Epithelial cell of esophagus (primary cell): ENCODE measurements at regions not wholly inside any gene's neighbourhood (a gene's known extent, or its start where the extent isn't known, plus 50 kb on each side); places are given as distances from the start of the nearest gene placed in this dataset.
"Not testable (repeated sequence)": the region's sequence is repeated elsewhere in the genome, so short reads cannot be mapped to it uniquely, and the experiment has no call there.

Source experiments
- DNase-seq: peaks from one replicate; pipeline ENCODE4 v3.0.0; 2010; ENCODE audit warnings: low read depth
- H3K4me3 ChIP-seq: 2 replicates; pipeline ENCODE4 v1.5.1; 2011; ENCODE audit warnings: mild to moderate bottlenecking, low read length, control low read depth
- CTCF ChIP-seq: IDR thresholded peaks from 2 replicates; pipeline ENCODE4 v1.5.1; 2011; ENCODE audit warnings: low read depth, mild to moderate bottlenecking, low read length, control low read depth, inconsistent platforms; ENCODE audit not compliant: insufficient read depth; ENCODE audit errors: missing control alignments

DNA sequence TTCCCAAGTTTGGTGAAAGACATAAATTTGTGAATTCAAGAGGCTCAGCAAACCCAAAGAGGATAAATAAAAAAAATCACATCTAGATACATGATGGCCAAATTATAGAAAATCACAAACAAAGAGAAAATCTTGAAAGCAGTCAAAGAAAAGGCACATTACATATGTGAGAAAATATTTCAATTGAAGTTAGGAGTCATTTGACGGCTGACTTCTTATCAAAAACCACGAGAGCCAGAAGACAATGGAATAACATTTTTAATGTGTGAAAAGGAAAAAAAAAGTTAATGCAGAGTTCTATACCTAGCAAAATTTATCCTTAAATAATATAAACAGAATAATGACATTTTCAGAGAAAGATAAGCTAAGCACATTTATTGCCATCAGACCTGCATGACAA, 307.0 kb downstream of the C12orf75 start:
- no peak for DNase-seq
- no peak for TF ChIP-seq CTCF
- no peak overlapping the region for H3K4me3 ChIP-seq

GRCh38 chr12:105640761-105641160, 310.3 kb downstream of the C12orf75 start:
- no peak for DNase-seq
- no peak for TF ChIP-seq CTCF
- H3K4me3 ChIP-seq: no peak overlapping the region

DNA sequence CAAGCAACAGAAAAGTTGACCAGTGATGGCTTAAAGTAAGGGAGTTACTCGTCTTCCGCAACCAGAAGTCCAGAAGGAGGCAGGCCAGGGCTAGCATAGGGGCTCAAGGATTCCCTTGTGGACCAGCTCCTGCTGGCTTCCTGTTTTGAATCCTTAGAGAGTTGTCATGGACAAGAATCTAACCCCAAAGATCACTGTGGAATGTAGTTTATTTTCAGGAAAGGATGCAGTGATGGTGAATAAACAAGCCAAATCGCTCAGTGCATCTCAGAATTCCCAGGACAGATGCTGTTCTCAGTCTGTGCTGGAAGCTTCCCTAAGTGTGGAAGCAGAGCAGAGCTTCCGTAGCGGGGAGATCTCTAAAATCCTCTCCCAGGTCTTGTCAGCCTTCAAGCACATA, 311.3 kb downstream of the C12orf75 start:
- H3K4me3 ChIP-seq: no peak overlapping the region
- no peak for TF ChIP-seq CTCF
- no peak for DNase-seq

DNA sequence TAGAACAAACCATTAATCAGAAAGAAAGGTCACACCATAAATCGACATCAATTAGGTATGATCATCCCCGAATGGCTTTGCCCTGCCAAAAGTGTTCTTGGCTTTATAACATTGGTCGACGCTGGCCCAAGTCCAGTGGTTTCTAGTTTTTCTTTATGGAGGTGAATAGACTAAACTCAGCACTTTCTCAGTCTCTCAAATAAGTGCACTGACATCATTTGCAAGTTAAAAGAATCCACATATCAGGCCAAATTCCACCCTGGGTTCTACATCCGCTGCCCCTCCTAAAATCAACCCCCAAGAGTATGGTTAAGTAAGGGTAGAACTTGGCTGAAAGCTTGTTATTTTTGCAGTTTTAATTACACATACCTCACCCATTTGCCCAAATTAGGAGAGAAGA, 314.3 kb downstream of the C12orf75 start:
- no peak overlapping the region for H3K4me3 ChIP-seq
- no peak for TF ChIP-seq CTCF
- no peak for DNase-seq

- no peak for TF ChIP-seq CTCF
- H3K4me3 ChIP-seq: no peak overlapping the region
- no peak for DNase-seq
Observed at GRCh38 chr12:105654606-105655005, 324.1 kb downstream of the C12orf75 start.

DNA sequence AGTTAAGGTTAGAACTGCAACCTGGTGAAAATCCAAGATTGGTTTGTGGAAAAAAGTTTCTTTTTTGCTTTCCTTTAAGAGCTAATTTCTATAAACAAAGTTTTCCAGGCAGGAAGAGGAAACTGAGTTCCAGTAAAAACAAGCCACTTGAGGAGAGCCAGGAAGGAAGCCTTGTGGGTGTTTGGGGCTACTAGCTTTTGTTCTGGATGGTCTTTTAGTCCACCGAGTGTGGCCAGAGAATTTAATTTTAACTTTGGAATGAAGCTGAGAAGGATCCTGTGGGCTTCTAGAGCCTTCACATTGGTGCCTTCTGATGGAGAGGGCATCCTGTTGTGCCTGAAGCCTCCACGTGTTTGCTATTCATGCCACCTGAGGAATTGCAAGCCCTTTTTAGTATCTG, 327.9 kb downstream of the C12orf75 start:
- no peak overlapping the region for H3K4me3 ChIP-seq
- no peak for DNase-seq
- no peak for TF ChIP-seq CTCF

DNA sequence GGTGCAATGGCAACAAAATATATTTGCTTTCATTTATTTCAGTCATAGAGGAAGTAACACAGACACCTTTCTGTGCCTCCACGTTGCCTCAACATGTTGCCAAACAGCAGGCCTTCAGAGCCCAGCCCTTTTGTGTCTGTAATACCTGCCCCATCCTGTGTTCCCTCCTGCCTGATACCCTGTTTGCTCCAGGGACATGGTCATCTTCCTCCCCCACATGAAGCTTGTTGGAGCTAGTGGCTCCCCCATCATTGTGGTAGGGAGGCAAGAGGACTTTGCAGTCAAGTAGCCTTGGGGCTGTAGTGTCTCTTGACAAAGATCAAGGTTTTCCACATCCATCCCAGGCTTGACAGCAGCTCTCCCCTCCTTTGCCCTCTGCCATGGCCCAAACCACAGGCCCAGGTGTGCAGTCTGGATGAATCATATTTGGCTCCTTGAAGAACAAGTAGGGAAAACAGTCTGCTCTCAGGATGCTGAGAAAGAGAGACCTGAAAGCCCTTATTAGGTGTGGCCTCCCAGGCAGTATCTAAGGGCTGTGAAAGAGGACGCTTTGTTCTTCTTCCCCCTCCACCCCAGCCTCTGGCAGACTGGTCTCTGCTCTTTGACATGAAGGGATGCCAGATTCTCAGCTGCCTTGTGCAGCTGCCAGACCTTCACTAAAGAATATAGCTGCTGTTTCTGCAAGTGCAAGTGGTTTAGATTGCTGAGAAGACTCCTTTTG, 329.0 kb downstream of the C12orf75 start:
- no peak for TF ChIP-seq CTCF
- H3K4me3 ChIP-seq: no peak overlapping the region
- DNase-seq: peak; percentile 75

DNA sequence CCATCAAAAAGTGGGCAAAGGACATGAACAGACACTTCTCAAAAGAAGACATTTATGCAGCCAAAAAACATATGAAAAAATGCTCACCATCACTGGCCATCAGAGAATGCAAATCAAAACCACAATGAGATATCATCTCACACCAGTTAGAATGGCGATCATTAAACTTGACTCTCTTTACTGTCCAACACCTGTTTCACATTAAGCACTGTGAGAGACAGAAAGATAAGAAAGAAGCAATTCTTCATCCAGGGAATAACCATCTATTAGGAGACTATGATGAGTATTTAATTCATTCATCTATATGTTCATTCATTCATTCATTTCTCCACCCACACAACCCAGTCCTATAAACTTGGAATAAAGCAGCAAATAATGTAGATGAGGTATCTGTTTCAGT, 334.3 kb downstream of the C12orf75 start:
- not testable (repeated sequence) for H3K4me3 ChIP-seq, DNase-seq
